Activated T-cell treated with anti-CD3 and anti-CD28 coated beads, Interleukin-2, amount 50 U/mL, for 72 hours (primary cell): ENCODE measurements at regions not wholly inside any gene's neighbourhood (a gene's known extent, or its start where the extent isn't known, plus 50 kb on each side); places are given as distances from the start of the nearest gene placed in this dataset.

Experiments
- ATAC-seq, 2 donors: fragments of 150-1000 bp; cut with Tn5 transposase; replicated peaks in 1 of 2; 2 replicates each; pipeline ENCODE4 v1.10.0; 2021; ENCODE audit warnings: moderate library complexity in 2 of 2, mild to moderate bottlenecking in 1 of 2
- DNase-seq, 2 donors: peaks; one replicate each; pipeline ENCODE4 v3.0.0; 2021 to 2022; ENCODE audit warnings: mixed read lengths in 1 of 2
- H3K27ac Mint-ChIP-seq: one replicate; pipeline ENCODE4 v1.8.0; 2022; ENCODE audit warnings: mild to moderate bottlenecking, moderate library complexity, mixed read lengths
- H3K27me3 Mint-ChIP-seq: one replicate; pipeline ENCODE4 v1.8.0; 2022; ENCODE audit warnings: low read depth, mixed read lengths
- H3K36me3 Mint-ChIP-seq, 2 donors: one replicate each; pipeline ENCODE4 v1.8.0; 2022; ENCODE audit warnings: mixed read lengths in 2 of 2, mild to moderate bottlenecking in 1 of 2; ENCODE audit not compliant: insufficient read depth in 2 of 2
- H3K4me1 Mint-ChIP-seq: one replicate; pipeline ENCODE4 v1.8.0; 2022; ENCODE audit warnings: low read depth, mixed read lengths
- H3K4me3 Mint-ChIP-seq, 2 donors: one replicate each; pipeline ENCODE4 v1.8.0; 2022; ENCODE audit warnings: mild to moderate bottlenecking in 2 of 2, mixed read lengths in 2 of 2, moderate library complexity in 2 of 2
- H3K9me3 Mint-ChIP-seq, 2 donors: one replicate each; pipeline ENCODE4 v1.8.0; 2022; ENCODE audit warnings: mixed read lengths in 2 of 2

DNA sequence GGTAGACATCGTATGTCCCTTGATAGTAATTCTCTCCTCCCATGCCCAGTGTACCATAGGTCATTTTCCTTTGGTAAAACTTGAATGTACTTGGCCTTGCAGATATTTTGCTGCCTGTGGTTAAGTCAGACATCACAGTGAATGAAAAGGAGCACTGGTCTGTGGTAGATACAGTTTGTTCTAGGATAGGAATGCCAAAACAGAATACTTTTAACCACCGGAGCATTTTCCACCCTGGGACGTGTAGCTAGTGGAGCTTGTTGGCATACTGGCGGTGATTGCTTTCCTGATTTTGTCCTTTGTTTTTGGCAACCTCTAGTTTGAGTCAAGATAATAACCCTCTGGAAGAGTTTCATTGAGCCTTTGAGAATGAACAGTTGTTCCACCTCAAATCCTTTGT lies 92.0 kb upstream of the BMPER start:
- Mint-ChIP-seq H3K4me3 (no peak overlapping the region), H3K36me3 (peaks cover 2 to 7% of the 10 kb centered on the region in 2 donors), H3K4me1 (no peaks in the 10 kb centered on the region), H3K27ac (no peak overlapping the region), H3K9me3 (peaks cover 0 to 7% of the 10 kb centered on the region in 2 donors), H3K27me3 (peaks cover 19% of the 10 kb centered on the region)
- no peak for DNase-seq
- no peak for ATAC-seq

DNA sequence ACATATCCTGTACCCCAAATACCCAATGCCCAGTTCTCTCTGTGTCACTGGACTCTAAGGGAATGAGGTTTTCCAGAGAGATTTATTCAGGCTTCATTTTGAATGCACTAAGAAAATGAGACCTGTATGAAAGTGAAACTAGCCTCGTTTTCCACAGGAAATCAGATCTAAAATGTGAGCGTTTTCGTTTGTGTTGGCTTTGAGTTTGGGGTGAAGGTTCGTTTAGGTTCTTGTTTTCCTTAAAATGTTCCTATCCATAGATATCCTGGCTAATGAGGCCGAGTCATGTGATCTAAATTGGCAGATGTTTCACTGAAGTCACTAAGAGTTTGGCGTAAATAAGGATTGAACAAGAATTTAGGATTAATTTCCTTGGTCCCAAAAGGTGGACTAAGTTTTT lies 90.9 kb upstream of the BMPER start:
- Mint-ChIP-seq H3K9me3 (peaks cover 0 to 7% of the 10 kb centered on the region in 2 donors), H3K27ac (no peak overlapping the region), H3K27me3 (peaks cover 19% of the 10 kb centered on the region), H3K4me3 (no peak overlapping the region), H3K36me3 (peaks cover 2 to 7% of the 10 kb centered on the region in 2 donors), H3K4me1 (no peaks in the 10 kb centered on the region)
- ATAC-seq (no peak), DNase-seq (no peak)

DNA sequence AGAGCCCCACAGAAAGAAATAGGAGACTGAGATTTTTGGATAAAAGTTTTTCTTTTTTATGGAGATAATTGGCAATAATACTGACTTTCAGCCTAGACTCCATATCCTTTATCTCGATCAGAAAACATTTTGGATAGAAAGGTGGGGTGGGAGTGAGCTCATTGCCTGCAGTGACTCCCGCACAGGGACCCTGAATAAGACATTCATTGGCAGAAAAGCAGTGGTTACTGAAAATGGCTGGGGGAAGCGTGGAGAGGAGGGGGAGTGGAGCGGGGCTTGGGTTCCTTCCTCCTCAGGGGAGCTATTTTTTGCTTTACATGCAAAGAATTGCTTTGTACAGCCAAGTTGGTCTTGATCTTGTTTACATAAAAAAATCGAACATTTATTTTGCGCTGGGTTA lies 90.4 kb upstream of the BMPER start:
- Mint-ChIP-seq H3K36me3 (peaks cover 2 to 7% of the 10 kb centered on the region in 2 donors), H3K4me1 (no peaks in the 10 kb centered on the region), H3K9me3 (peaks cover 0 to 8% of the 10 kb centered on the region in 2 donors), H3K4me3 (no peak overlapping the region), H3K27me3 (peaks cover 22% of the 10 kb centered on the region), H3K27ac (no peak overlapping the region)
- DNase-seq (no peak), ATAC-seq (no peak)

DNA sequence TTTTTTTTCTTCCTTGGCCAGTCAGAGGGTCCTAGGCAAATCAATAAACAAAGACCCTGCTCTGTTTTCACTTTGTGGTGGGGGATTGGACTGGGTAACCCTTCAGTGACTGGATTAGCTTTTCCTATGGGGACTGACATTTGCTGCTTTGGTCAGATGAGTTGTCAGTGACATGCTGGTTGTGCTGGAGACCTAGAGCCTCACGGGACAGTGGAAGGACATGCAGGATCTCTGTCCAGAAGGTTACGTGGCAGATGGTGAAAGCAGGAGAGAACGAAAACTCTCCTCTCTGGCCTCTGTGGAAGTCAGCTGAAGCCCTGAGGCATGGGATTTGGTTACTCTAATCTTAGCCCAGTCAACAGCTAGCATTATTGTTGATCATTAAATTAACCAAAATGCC lies 90.0 kb upstream of the BMPER start:
- Mint-ChIP-seq H3K27ac (no peak overlapping the region), H3K4me1 (no peaks in the 10 kb centered on the region), H3K4me3 (no peak overlapping the region), H3K9me3 (peaks cover 2 to 11% of the 10 kb centered on the region in 2 donors), H3K36me3 (peaks cover 4 to 10% of the 10 kb centered on the region in 2 donors), H3K27me3 (peaks cover 26% of the 10 kb centered on the region)
- no peak for DNase-seq
- ATAC-seq, result no peak

DNA sequence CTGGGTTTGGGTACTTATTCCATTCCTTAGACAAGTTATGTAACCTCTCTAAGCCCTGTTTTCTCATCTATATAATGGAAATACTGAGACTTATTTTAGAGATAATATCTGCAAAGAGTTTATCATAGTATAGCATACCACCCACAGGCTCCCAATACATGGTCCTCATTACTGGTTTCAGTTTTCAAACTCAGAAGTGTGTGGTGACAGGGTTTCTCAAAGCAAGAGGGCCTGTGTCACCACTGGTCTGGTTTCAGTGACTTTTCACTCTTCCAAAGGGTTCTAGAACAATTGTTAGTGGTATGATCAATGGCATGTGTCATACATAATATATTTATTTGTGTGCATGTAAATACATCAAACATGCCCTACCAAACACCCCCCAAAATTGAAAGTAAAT lies 89.2 kb upstream of the BMPER start:
- no peaks in the 10 kb centered on the region for H3K4me1 Mint-ChIP-seq
- ATAC-seq (peak; percentile 44 to 52), DNase-seq (no peak)
- no peak overlapping the region for H3K27ac Mint-ChIP-seq
- H3K27me3 Mint-ChIP-seq, result peaks cover 30% of the 10 kb centered on the region
- H3K4me3 Mint-ChIP-seq, result no peak overlapping the region
- peaks cover 4 to 10% of the 10 kb centered on the region in 2 donors for H3K36me3 Mint-ChIP-seq
- peaks cover 2 to 11% of the 10 kb centered on the region in 2 donors for H3K9me3 Mint-ChIP-seq

DNA sequence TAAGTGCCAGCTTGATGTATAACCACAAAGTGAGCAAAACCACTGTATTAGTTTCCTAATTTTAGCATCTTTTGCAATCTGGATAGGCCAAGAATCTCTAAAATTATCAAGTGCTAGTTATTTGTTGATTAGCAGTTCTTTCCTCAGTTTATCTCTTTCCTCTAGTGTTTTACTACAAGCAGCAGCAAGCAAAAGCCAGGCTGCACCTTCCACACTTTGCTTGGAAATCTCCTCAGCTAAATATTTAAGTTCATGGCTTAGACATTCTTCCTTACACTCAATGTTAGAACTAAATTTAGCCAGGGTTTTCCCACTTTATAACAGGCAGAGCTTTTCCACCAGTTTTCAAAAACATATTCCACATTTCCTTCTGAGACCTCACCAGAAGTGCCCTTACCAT lies 85.7 kb upstream of the BMPER start:
- Mint-ChIP-seq H3K4me3 (no peak overlapping the region), H3K9me3 (peaks cover 2 to 5% of the 10 kb centered on the region in 2 donors), H3K27me3 (peaks cover 29% of the 10 kb centered on the region), H3K27ac (no peak overlapping the region), H3K36me3 (peaks cover 2 to 7% of the 10 kb centered on the region in 2 donors), H3K4me1 (no peaks in the 10 kb centered on the region)
- no peak for ATAC-seq
- no peak for DNase-seq

GRCh38 chr7:33820206-33820605 lies 85.1 kb upstream of the BMPER start:
- peaks cover 24% of the 10 kb centered on the region for H3K27me3 Mint-ChIP-seq
- H3K27ac Mint-ChIP-seq, result no peak overlapping the region
- H3K4me1 Mint-ChIP-seq, result no peaks in the 10 kb centered on the region
- H3K36me3 Mint-ChIP-seq, result peaks cover 2 to 7% of the 10 kb centered on the region in 2 donors
- DNase-seq (no peak), ATAC-seq (no peak)
- peaks cover 2 to 6% of the 10 kb centered on the region in 2 donors for H3K9me3 Mint-ChIP-seq
- H3K4me3 Mint-ChIP-seq, result no peak overlapping the region

GRCh38 chr7:33821970-33822369 lies 83.4 kb upstream of the BMPER start:
- ATAC-seq (no peak), DNase-seq (no peak)
- no peak overlapping the region for H3K4me3 Mint-ChIP-seq
- no peak overlapping the region for H3K27ac Mint-ChIP-seq
- H3K4me1 Mint-ChIP-seq, result no peaks in the 10 kb centered on the region
- H3K36me3 Mint-ChIP-seq, result peaks cover 2 to 7% of the 10 kb centered on the region in 2 donors
- H3K27me3 Mint-ChIP-seq, result peaks cover 23% of the 10 kb centered on the region
- H3K9me3 Mint-ChIP-seq, result peaks cover 2 to 6% of the 10 kb centered on the region in 2 donors

DNA sequence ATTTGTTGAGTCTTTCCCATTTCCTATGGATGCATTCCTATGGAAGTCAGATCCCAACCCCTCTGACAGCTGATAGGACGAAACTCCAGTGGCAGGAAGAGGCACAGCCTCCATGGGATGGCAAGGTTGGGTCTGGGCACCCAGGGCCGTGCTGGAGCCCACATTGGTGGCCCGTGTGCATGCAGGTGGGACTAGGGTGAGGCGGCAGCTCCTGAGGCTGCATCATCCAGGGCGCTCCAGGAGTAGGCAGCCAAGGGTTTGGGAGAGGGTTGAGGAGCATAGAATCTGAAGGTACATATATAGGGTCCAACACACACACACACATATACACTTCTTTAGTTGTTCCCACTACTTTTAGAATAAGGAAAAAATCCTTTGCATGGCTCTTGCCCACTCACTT lies 81.4 kb upstream of the BMPER start:
- DNase-seq (no peak), ATAC-seq (no peak)
- Mint-ChIP-seq H3K27me3 (peaks cover 11% of the 10 kb centered on the region), H3K9me3 (peaks cover 2 to 6% of the 10 kb centered on the region in 2 donors), H3K27ac (no peak overlapping the region), H3K4me1 (no peaks in the 10 kb centered on the region), H3K4me3 (no peak overlapping the region), H3K36me3 (peaks cover 2 to 3% of the 10 kb centered on the region in 2 donors)

DNA sequence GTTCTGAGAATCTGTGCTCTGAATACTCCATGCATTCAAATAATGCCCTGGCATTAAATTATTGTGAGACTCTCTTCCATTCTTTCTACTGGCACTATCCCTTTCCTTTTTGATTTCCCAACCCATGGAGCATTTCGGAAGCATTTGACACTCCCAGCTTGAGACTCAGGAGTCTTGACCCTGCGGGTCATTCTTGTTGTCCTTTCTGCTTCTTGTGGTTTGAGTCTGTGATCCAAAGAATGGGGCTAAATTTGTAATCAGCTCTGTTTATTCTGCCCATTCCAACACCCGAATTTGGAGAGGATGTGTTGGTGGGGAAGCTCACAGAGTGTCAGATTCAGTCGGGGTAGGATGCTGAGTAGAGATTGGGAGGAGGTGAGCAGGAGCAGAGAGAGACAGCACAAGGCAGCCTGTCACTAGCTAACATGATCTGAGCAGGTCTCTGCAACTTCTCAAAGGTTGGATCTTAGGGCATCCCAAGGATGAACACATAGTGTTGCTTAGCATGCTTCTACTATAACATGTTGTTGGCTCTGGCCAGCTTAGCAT lies 80.4 kb upstream of the BMPER start:
- Mint-ChIP-seq H3K27ac (no peak overlapping the region), H3K27me3 (peaks cover 7% of the 10 kb centered on the region), H3K36me3 (peaks cover 1 to 2% of the 10 kb centered on the region in 2 donors), H3K9me3 (peaks cover 2 to 4% of the 10 kb centered on the region in 2 donors), H3K4me3 (no peak overlapping the region), H3K4me1 (no peaks in the 10 kb centered on the region)
- ATAC-seq (no peak), DNase-seq (no peak)

GRCh38 chr7:33825644-33826043 lies 79.7 kb upstream of the BMPER start:
- Mint-ChIP-seq H3K4me3 (no peak overlapping the region), H3K27me3 (peaks cover under 1% of the 10 kb centered on the region), H3K27ac (no peak overlapping the region), H3K36me3 (no peaks in the 10 kb centered on the region), H3K4me1 (no peaks in the 10 kb centered on the region), H3K9me3 (peaks cover 0 to 2% of the 10 kb centered on the region in 2 donors)
- no peak for DNase-seq
- ATAC-seq, result no peak

- no peak for DNase-seq
- Mint-ChIP-seq H3K36me3 (no peaks in the 10 kb centered on the region), H3K27me3 (no peaks in the 10 kb centered on the region), H3K9me3 (peaks cover 0 to 2% of the 10 kb centered on the region in 2 donors), H3K4me1 (no peaks in the 10 kb centered on the region), H3K4me3 (no peak overlapping the region), H3K27ac (no peak overlapping the region)
- no peak for ATAC-seq
Measured at GRCh38 chr7:33829536-33829935, 75.8 kb upstream of the BMPER start.

- peaks cover 0 to under 1% of the 10 kb centered on the region in 2 donors for H3K9me3 Mint-ChIP-seq
- DNase-seq, result no peak
- no peaks in the 10 kb centered on the region for H3K27me3 Mint-ChIP-seq
- H3K4me1 Mint-ChIP-seq, result no peaks in the 10 kb centered on the region
- H3K4me3 Mint-ChIP-seq, result no peak overlapping the region
- H3K36me3 Mint-ChIP-seq, result no peaks in the 10 kb centered on the region
- H3K27ac Mint-ChIP-seq, result no peak overlapping the region
- ATAC-seq, result no peak
Measured at GRCh38 chr7:33831389-33832141, 73.8 kb upstream of the BMPER start.
